WTC11 (cell line): ENCODE measurements at regions not wholly inside any gene's neighbourhood (a gene's known extent, or its start where the extent isn't known, plus 50 kb on each side); places are given as distances from the start of the nearest gene placed in this dataset.

ENCODE experiments used
- ATAC-seq: fragments of 200-7000 bp; cut with Tn5 transposase; 2 replicates; pipeline ENCODE4 v1.10.0; 2021; ENCODE audit warnings: mild to moderate bottlenecking, moderate library complexity
- CTCF ChIA-PET: fragments of 300-600 bp; sonication (Branson Sonifier 250); formaldehyde crosslinking; loops from one replicate; lab custom pipeline; 2021; ENCODE audit warnings: antibody characterized with exemption; lab: Charles Lee
- POLR2A ChIA-PET: fragments of 350-600 bp; sonication (Branson Sonifier 250); formaldehyde crosslinking; loops from one replicate; lab custom pipeline; 2021; ENCODE audit warnings: antibody characterized with exemption; lab: Charles Lee
- DNase-seq: peaks from one replicate; pipeline ENCODE4 v3.0.0; 2021; ENCODE audit warnings: low spot score
- H3K27ac Mint-ChIP-seq: 2 replicates; pipeline ENCODE4 v1.8.0; 2021; ENCODE audit warnings: mixed read lengths
- H3K27me3 Mint-ChIP-seq: 2 replicates; pipeline ENCODE4 v1.8.0; 2021; ENCODE audit warnings: low read depth, mild to moderate bottlenecking, moderate library complexity, mixed read lengths
- H3K36me3 Mint-ChIP-seq: 2 replicates; pipeline ENCODE4 v1.8.0; 2021; ENCODE audit warnings: mixed read lengths
- H3K4me1 Mint-ChIP-seq: 2 replicates; pipeline ENCODE4 v1.8.0; 2022; ENCODE audit warnings: mixed read lengths
- H3K4me3 Mint-ChIP-seq: 2 replicates; pipeline ENCODE4 v1.8.0; 2021; ENCODE audit warnings: mild to moderate bottlenecking, moderate library complexity, mixed read lengths
- H3K9me3 Mint-ChIP-seq: 2 replicates; pipeline ENCODE4 v1.8.0; 2021; ENCODE audit warnings: mixed read lengths
- CBFB ChIP-seq: sonication (generic); formaldehyde crosslinking; IDR thresholded peaks from 2 replicates; pipeline ENCODE4 v1.8.1; 2022; ENCODE audit warnings: mild to moderate bottlenecking, low read depth, missing genetic modification reagents
- ELF4 ChIP-seq: sonication (generic); formaldehyde crosslinking; IDR thresholded peaks from 2 replicates; pipeline ENCODE4 v1.8.1; 2022; ENCODE audit warnings: low read depth, mild to moderate bottlenecking, moderate library complexity, missing genetic modification reagents
- EMX1 ChIP-seq: fragments of 250-450 bp; sonication (Bioruptor Pico); IDR thresholded peaks from 2 replicates; pipeline ENCODE4 v1.8.0; 2021; ENCODE audit warnings: mild to moderate bottlenecking
- FOXJ3 ChIP-seq: sonication (generic); formaldehyde crosslinking; IDR thresholded peaks from 2 replicates; pipeline ENCODE4 v1.9.0; 2021; ENCODE audit warnings: missing genetic modification reagents, mild to moderate bottlenecking, borderline replicate concordance
- FOXK1 ChIP-seq: sonication (generic); formaldehyde crosslinking; IDR thresholded peaks from 2 replicates; pipeline ENCODE4 v1.8.0; 2022; ENCODE audit warnings: mild to moderate bottlenecking, moderate library complexity, missing genetic modification reagents
- IRF2 ChIP-seq: sonication (generic); formaldehyde crosslinking; IDR thresholded peaks from 2 replicates; pipeline ENCODE4 v1.8.0; 2022; ENCODE audit warnings: low read depth, missing genetic modification reagents, borderline replicate concordance
- JUN ChIP-seq: sonication (generic); formaldehyde crosslinking; IDR thresholded peaks from 2 replicates; pipeline ENCODE4 v1.8.0; 2023; ENCODE audit warnings: mild to moderate bottlenecking, missing genetic modification reagents
- KAT7 ChIP-seq: sonication (generic); formaldehyde crosslinking; IDR thresholded peaks from 2 replicates; pipeline ENCODE4 v1.8.1; 2023; ENCODE audit warnings: missing genetic modification reagents, mild to moderate bottlenecking, borderline replicate concordance
- NFE2L1 ChIP-seq: sonication (generic); formaldehyde crosslinking; IDR thresholded peaks from 2 replicates; pipeline ENCODE4 v1.8.1; 2023; ENCODE audit warnings: missing genetic modification reagents
- NR3C1 ChIP-seq: sonication (generic); formaldehyde crosslinking; conservative IDR thresholded peaks from 2 replicates; pipeline ENCODE4 v1.8.1; 2023; ENCODE audit warnings: low read depth, mild to moderate bottlenecking, missing genetic modification reagents
- SMAD4 ChIP-seq: sonication (generic); formaldehyde crosslinking; IDR thresholded peaks from 2 replicates; pipeline ENCODE4 v1.8.0; 2022; ENCODE audit warnings: mild to moderate bottlenecking, missing genetic modification reagents
- SOX15 ChIP-seq: fragments of 250-450 bp; sonication (Bioruptor Pico); IDR thresholded peaks from 2 replicates; pipeline ENCODE4 v1.9.0; 2021; ENCODE audit warnings: mild to moderate bottlenecking
- TEAD4 ChIP-seq: sonication (generic); formaldehyde crosslinking; IDR thresholded peaks from 2 replicates; pipeline ENCODE4 v1.8.0; 2022; ENCODE audit warnings: mild to moderate bottlenecking, missing genetic modification reagents
- TF ChIP-seq, protein P1 (sequence below): sonication (generic); formaldehyde crosslinking; IDR thresholded peaks from 2 replicates; pipeline ENCODE4 v1.8.1; 2023; ENCODE audit warnings: mild to moderate bottlenecking, moderate library complexity, missing genetic modification reagents
- TF ChIP-seq, protein P2 (sequence below): sonication (generic); formaldehyde crosslinking; IDR thresholded peaks from 2 replicates; pipeline ENCODE4 v1.8.0; 2022; ENCODE audit warnings: mild to moderate bottlenecking, missing genetic modification reagents
- TF ChIP-seq, protein P3 (sequence below): fragments of 250-450 bp; sonication (Bioruptor Pico); conservative IDR thresholded peaks from 2 replicates; pipeline ENCODE4 v1.9.0; 2021; ENCODE audit warnings: mild to moderate bottlenecking
- TF ChIP-seq, protein P4 (sequence below): fragments of 200-600 bp; IDR thresholded peaks from 2 replicates; pipeline ENCODE4 v1.8.0; 2022; ENCODE audit warnings: antibody characterized with exemption
- TF ChIP-seq, protein P5 (sequence below): fragments of 250-450 bp; sonication (Bioruptor Pico); IDR thresholded peaks from 2 replicates; pipeline ENCODE4 v1.9.0; 2021; ENCODE audit warnings: mild to moderate bottlenecking, borderline replicate concordance
- TF ChIP-seq, protein P6 (sequence below): sonication (generic); formaldehyde crosslinking; IDR thresholded peaks from 2 replicates; pipeline ENCODE4 v1.8.1; 2023; ENCODE audit warnings: mild to moderate bottlenecking, missing genetic modification reagents, moderate library complexity

DNA sequence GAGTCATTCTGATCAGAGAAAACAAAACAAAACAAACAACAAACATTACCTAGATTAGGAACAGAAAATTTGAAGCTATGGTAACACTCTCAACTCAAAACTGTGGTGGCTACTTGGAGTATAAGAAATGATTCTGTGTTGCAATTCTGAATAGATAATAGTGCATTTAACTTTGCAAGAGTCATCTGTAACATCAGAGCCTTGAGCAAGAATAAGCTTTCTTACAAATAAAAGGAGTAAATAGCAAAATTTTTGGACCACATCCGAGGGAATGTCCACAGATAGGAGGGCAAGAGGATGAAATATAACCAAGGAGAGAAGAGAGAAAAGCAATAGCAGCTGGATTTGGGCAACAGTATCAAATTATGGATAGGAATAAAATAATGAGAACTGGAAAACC is 1090.6 kb downstream of the SLC6A15 start:
- DNase-seq: no peak
- Mint-ChIP-seq H3K36me3 (peaks cover 3% of the 10 kb centered on the region), H3K27me3 (no peaks in the 10 kb centered on the region; the same call in 1 of the 2 replicates), H3K9me3 (peaks cover 5% of the 10 kb centered on the region), H3K27ac (no peak overlapping the region), H3K4me1 (peaks cover 3% of the 10 kb centered on the region), H3K4me3 (no peak overlapping the region)
- ATAC-seq: no peak
- TF ChIP-seq, protein P1, sequence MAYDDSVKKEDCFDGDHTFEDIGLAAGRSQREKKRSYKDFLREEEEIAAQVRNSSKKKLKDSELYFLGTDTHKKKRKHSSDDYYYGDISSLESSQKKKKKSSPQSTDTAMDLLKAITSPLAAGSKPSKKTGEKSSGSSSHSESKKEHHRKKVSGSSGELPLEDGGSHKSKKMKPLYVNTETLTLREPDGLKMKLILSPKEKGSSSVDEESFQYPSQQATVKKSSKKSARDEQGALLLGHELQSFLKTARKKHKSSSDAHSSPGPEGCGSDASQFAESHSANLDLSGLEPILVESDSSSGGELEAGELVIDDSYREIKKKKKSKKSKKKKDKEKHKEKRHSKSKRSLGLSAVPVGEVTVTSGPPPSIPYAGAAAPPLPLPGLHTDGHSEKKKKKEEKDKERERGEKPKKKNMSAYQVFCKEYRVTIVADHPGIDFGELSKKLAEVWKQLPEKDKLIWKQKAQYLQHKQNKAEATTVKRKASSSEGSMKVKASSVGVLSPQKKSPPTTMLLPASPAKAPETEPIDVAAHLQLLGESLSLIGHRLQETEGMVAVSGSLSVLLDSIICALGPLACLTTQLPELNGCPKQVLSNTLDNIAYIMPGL (CRISPR knock-in tag): no peak
- TF ChIP-seq NR3C1 (CRISPR knock-in tag): no peak
- no peak for TF ChIP-seq FOXJ3
- no peak for TF ChIP-seq TEAD4 (CRISPR knock-in tag)
- TF ChIP-seq IRF2 (CRISPR knock-in tag): no peak
- no peak for TF ChIP-seq CBFB
- TF ChIP-seq, protein P2, sequence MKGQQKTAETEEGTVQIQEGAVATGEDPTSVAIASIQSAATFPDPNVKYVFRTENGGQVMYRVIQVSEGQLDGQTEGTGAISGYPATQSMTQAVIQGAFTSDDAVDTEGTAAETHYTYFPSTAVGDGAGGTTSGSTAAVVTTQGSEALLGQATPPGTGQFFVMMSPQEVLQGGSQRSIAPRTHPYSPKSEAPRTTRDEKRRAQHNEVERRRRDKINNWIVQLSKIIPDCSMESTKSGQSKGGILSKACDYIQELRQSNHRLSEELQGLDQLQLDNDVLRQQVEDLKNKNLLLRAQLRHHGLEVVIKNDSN (CRISPR knock-in tag): no peak
- TF ChIP-seq NFE2L1 (CRISPR knock-in tag): no peak
- no peak for TF ChIP-seq ELF4 (CRISPR knock-in tag)
- no peak for TF ChIP-seq JUN
- TF ChIP-seq SOX15 (CRISPR knock-in tag): no peak
- TF ChIP-seq, protein P3, sequence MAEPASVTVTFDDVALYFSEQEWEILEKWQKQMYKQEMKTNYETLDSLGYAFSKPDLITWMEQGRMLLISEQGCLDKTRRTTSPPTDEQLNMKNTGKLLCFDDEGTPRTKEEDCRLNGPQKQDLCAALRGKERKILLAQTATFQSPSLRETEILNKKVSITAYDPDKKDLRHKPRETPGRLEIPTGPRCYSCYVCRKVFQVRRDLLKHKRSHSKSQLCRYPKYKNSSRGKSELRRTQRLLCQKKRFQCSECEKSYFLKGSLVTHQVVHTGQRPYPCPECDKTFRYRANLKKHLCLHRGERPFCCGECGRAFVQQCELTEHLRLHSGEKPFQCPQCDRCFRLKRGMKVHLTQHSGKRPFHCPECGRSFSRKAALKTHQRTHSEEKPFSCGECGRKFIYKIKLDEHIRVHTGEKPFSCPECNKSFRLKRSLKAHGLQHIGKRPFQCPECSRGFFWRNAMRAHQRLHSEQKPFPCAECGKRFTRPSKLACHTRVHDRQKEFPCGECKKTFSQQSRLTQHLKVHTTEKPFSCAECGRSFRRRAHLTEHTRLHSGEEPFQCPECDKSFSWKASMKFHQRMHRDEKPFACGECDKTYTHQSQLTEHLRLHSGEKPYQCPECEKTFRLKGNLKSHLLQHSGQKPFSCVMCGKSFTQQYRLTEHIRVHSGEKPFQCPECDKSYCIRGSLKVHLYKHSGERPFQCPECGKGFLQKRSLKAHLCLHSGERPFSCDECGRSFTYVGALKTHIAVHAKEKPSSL: no peak
- TF ChIP-seq SMAD4 (CRISPR knock-in tag): no peak
- TF ChIP-seq EMX1: no peak
- TF ChIP-seq, protein P4, sequence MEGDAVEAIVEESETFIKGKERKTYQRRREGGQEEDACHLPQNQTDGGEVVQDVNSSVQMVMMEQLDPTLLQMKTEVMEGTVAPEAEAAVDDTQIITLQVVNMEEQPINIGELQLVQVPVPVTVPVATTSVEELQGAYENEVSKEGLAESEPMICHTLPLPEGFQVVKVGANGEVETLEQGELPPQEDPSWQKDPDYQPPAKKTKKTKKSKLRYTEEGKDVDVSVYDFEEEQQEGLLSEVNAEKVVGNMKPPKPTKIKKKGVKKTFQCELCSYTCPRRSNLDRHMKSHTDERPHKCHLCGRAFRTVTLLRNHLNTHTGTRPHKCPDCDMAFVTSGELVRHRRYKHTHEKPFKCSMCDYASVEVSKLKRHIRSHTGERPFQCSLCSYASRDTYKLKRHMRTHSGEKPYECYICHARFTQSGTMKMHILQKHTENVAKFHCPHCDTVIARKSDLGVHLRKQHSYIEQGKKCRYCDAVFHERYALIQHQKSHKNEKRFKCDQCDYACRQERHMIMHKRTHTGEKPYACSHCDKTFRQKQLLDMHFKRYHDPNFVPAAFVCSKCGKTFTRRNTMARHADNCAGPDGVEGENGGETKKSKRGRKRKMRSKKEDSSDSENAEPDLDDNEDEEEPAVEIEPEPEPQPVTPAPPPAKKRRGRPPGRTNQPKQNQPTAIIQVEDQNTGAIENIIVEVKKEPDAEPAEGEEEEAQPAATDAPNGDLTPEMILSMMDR: no peak
- TF ChIP-seq KAT7 (CRISPR knock-in tag): no peak
- TF ChIP-seq, protein P5, sequence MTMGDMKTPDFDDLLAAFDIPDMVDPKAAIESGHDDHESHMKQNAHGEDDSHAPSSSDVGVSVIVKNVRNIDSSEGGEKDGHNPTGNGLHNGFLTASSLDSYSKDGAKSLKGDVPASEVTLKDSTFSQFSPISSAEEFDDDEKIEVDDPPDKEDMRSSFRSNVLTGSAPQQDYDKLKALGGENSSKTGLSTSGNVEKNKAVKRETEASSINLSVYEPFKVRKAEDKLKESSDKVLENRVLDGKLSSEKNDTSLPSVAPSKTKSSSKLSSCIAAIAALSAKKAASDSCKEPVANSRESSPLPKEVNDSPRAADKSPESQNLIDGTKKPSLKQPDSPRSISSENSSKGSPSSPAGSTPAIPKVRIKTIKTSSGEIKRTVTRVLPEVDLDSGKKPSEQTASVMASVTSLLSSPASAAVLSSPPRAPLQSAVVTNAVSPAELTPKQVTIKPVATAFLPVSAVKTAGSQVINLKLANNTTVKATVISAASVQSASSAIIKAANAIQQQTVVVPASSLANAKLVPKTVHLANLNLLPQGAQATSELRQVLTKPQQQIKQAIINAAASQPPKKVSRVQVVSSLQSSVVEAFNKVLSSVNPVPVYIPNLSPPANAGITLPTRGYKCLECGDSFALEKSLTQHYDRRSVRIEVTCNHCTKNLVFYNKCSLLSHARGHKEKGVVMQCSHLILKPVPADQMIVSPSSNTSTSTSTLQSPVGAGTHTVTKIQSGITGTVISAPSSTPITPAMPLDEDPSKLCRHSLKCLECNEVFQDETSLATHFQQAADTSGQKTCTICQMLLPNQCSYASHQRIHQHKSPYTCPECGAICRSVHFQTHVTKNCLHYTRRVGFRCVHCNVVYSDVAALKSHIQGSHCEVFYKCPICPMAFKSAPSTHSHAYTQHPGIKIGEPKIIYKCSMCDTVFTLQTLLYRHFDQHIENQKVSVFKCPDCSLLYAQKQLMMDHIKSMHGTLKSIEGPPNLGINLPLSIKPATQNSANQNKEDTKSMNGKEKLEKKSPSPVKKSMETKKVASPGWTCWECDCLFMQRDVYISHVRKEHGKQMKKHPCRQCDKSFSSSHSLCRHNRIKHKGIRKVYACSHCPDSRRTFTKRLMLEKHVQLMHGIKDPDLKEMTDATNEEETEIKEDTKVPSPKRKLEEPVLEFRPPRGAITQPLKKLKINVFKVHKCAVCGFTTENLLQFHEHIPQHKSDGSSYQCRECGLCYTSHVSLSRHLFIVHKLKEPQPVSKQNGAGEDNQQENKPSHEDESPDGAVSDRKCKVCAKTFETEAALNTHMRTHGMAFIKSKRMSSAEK (CRISPR knock-in tag): no peak
- TF ChIP-seq, protein P6, sequence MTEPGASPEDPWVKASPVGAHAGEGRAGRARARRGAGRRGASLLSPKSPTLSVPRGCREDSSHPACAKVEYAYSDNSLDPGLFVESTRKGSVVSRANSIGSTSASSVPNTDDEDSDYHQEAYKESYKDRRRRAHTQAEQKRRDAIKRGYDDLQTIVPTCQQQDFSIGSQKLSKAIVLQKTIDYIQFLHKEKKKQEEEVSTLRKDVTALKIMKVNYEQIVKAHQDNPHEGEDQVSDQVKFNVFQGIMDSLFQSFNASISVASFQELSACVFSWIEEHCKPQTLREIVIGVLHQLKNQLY (CRISPR knock-in tag): no peak
- no peak for TF ChIP-seq FOXK1 (CRISPR knock-in tag)
- POLR2A ChIA-PET: no interaction called here
- CTCF ChIA-PET: no interaction called here
